HUDEP-2 (cell line): ENCODE measurements at regions not wholly inside any gene's neighbourhood (a gene's known extent, or its start where the extent isn't known, plus 50 kb on each side); places are given as distances from the start of the nearest gene placed in this dataset.

Experiments used
- DNase-seq, 76 experiments: peaks; one replicate each; lab custom pipeline; 2025; ENCODE audit not compliant: unreplicated experiment in 76 of 76; lab: John Stamatoyannopoulos, UW

- no peak for DNase-seq
Observed at GRCh38 chr9:107161338-107161737, 121.7 kb upstream of the RAD23B start.

GRCh38 chr9:107163370-107163769 lies 119.7 kb upstream of the RAD23B start:
- DNase-seq, result no peak

- no peak for DNase-seq
Observed at GRCh38 chr9:107169796-107170195, 113.3 kb upstream of the RAD23B start.

- no peak for DNase-seq
Observed at GRCh38 chr9:107170801-107171200, 112.3 kb upstream of the RAD23B start.

GRCh38 chr9:107172160-107172978 lies 110.7 kb upstream of the RAD23B start:
- DNase-seq, result peak in 53 of 76 experiments; percentile 1 to 65 (median 27)

GRCh38 chr9:107172979-107173347 lies 110.1 kb upstream of the RAD23B start:
- no peak for DNase-seq

- no peak for DNase-seq
Observed at GRCh38 chr9:107173422-107174180, 109.5 kb upstream of the RAD23B start.

- DNase-seq, result no peak
Observed at GRCh38 chr9:107174441-107174840, 108.6 kb upstream of the RAD23B start.

GRCh38 chr9:107175041-107175440 lies 108.0 kb upstream of the RAD23B start:
- DNase-seq, result no peak

- no peak for DNase-seq
Observed at GRCh38 chr9:107175816-107176435, 107.2 kb upstream of the RAD23B start.

- DNase-seq, result no peak
Observed at GRCh38 chr9:107176436-107177151, 106.5 kb upstream of the RAD23B start.

GRCh38 chr9:107177243-107177839 lies 105.7 kb upstream of the RAD23B start:
- no peak for DNase-seq

GRCh38 chr9:107177857-107178256 lies 105.2 kb upstream of the RAD23B start:
- no peak for DNase-seq

- DNase-seq, result no peak
Observed at GRCh38 chr9:107178293-107178692, 104.8 kb upstream of the RAD23B start.

- no peak for DNase-seq
Observed at GRCh38 chr9:107180206-107180605, 102.9 kb upstream of the RAD23B start.

GRCh38 chr9:107183176-107183575 lies 99.9 kb upstream of the RAD23B start:
- no peak for DNase-seq

GRCh38 chr9:107188376-107188775 lies 94.7 kb upstream of the RAD23B start:
- DNase-seq, result no peak

GRCh38 chr9:107190061-107190935 lies 92.8 kb upstream of the RAD23B start:
- DNase-seq, result no peak

GRCh38 chr9:107190936-107191290 lies 92.2 kb upstream of the RAD23B start:
- DNase-seq, result no peak

- DNase-seq, result no peak
Observed at GRCh38 chr9:107193251-107193650, 89.8 kb upstream of the RAD23B start.
